CD4-positive, alpha-beta T cell (primary cell): ENCODE measurements at regions not wholly inside any gene's neighbourhood (a gene's known extent, or its start where the extent isn't known, plus 50 kb on each side); places are given as distances from the start of the nearest gene placed in this dataset.
"Not testable (repeated sequence)": the region's sequence is repeated elsewhere in the genome, so short reads cannot be mapped to it uniquely, and the experiment has no call there.

Source experiments
- ATAC-seq: fragments of 200-7000 bp; cut with Tn5 transposase; one replicate; pipeline ENCODE4 v1.10.0; 2022; ENCODE audit warnings: mild to moderate bottlenecking; ENCODE audit not compliant: poor library complexity
- CTCF ChIA-PET: fragments of 350-600 bp; sonication (Branson Sonifier 250); formaldehyde crosslinking; loops from one replicate; lab custom pipeline; 2021; ENCODE audit warnings: antibody characterized with exemption, inconsistent platforms; lab: Charles Lee
- POLR2A ChIA-PET: fragments of 350-600 bp; sonication (Branson Sonifier 250); formaldehyde crosslinking; loops from one replicate; lab custom pipeline; 2021; ENCODE audit warnings: antibody characterized with exemption, inconsistent platforms; lab: Charles Lee
- DNase-seq, 14 experiments: peaks; one replicate each; pipeline ENCODE4 v3.0.0-alpha.2; 2013 to 2020; ENCODE audit warnings: mixed read lengths in 2 of 14
- H3K27ac ChIP-seq, 2 donors: one replicate each; pipeline versions ENCODE4 v1.5.1 to v1.7.0; 2013; ENCODE audit warnings: low read length in 2 of 2, low read depth in 1 of 2, mild to moderate bottlenecking in 1 of 2
- H3K27me3 ChIP-seq, 2 experiments: 1 replicate in 1 of 2; 2 replicates in 1 of 2; pipeline versions ENCODE4 v1.6.1 to v1.7.0; 2013; ENCODE audit warnings: low read length in 2 of 2, control low read depth in 1 of 2, mild to moderate bottlenecking in 1 of 2, moderate library complexity in 1 of 2; ENCODE audit not compliant: insufficient read depth in 2 of 2, control insufficient read depth in 1 of 2
- H3K36me3 ChIP-seq: one replicate; pipeline ENCODE4 v1.6.1; 2013; ENCODE audit warnings: low read length, control low read depth; ENCODE audit not compliant: insufficient read depth
- H3K4me1 ChIP-seq: one replicate; pipeline ENCODE4 v1.6.1; 2013; ENCODE audit warnings: low read length, control low read depth; ENCODE audit not compliant: insufficient read depth
- H3K4me3 ChIP-seq: one replicate; pipeline ENCODE4 v1.5.1; 2013; ENCODE audit warnings: mild to moderate bottlenecking, low read length, moderate library complexity
- H3K9me3 ChIP-seq, 2 experiments: 1 replicate in 1 of 2; 2 replicates in 1 of 2; pipeline versions ENCODE4 v1.6.1 to v1.7.0; 2013; ENCODE audit warnings: low read length in 2 of 2, mild to moderate bottlenecking in 2 of 2, control low read depth in 1 of 2, moderate library complexity in 1 of 2; ENCODE audit not compliant: control insufficient read depth in 1 of 2, insufficient read depth in 1 of 2
- H3K27ac Mint-ChIP-seq: one replicate; pipeline ENCODE4 v1.8.0; 2020; ENCODE audit warnings: mixed read lengths
- H3K27me3 Mint-ChIP-seq: one replicate; pipeline ENCODE4 v1.8.0; 2021; ENCODE audit warnings: mixed read lengths
- H3K36me3 Mint-ChIP-seq: one replicate; pipeline ENCODE4 v1.8.0; 2021; ENCODE audit warnings: low read depth, mixed read lengths
- H3K4me1 Mint-ChIP-seq: one replicate; pipeline ENCODE4 v1.8.0; 2021; ENCODE audit warnings: low read depth, mixed read lengths
- H3K4me3 Mint-ChIP-seq: one replicate; pipeline ENCODE4 v1.8.0; 2020; ENCODE audit warnings: mild to moderate bottlenecking, mixed read lengths
- H3K9me3 Mint-ChIP-seq: one replicate; pipeline ENCODE4 v1.8.0; 2020; ENCODE audit warnings: mixed read lengths
- CTCF ChIP-seq: fragments of 200-600 bp; IDR thresholded peaks from one replicate; pipeline ENCODE4 v1.8.0; 2022; ENCODE audit warnings: antibody characterized with exemption, mild to moderate bottlenecking
- intact Hi-C, 2 experiments: fragments of 100-400 bp; cut with DNase I in 1 of 2; cut with micrococcal nuclease in 1 of 2; formaldehyde crosslinking; loops; one replicate each; pipeline versions ENCODE4 v1.15.1 to v1.9.0; 2023 to 2025; cut with DNase I, micrococcal nuclease

DNA sequence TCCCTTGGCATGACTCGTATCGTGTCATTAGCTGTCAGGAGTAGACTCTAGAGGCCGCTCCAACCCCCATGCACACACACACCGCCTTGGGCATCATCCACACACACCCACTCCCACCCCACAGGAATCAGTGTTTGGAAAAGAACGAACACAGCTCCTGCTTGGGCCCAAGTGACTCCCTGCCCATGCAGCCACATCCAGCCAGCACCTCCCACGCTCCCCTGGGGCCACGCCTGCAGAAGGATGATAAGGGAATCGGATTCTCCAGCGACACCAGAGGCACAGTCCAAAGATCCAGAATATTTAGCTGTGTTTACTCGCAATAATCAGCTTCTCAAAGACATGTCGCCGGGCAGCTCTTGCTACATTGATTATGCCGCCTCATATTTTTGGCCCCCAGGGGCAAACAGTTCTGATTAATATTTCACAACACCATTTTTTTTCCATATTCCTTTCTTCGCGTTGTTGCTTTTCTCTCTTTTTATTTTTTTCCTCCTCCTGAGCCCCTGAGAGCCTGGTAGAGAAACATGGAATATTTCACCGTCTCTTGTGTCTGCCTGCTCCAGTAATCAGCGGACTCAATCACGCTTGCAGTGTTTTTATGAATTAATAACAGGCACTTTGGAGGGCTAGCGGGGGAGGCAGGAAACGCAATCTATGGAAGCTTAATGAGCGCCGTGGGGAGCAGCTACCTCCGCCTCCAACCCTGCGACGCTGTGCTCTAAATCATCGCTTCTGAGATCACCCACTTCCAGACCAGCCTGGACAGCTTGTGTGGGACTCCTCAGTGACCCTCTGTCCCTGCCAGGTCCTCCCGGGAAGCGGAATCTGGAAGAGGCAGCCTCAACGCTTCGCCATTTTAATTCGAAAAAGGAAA lies 221.4 kb downstream of the TLE3 start:
- TF ChIP-seq CTCF, result no peak
- no peaks in the 10 kb centered on the region for H3K4me1 ChIP-seq
- ChIA-PET CTCF (no interaction called here), POLR2A (no interaction called here)
- no peak overlapping the region for H3K27ac ChIP-seq
- H3K9me3 ChIP-seq, result peaks cover 6 to 7% of the 10 kb centered on the region in 2 experiments
- no peak for DNase-seq
- no peaks in the 10 kb centered on the region for H3K36me3 ChIP-seq
- no peak for ATAC-seq
- Mint-ChIP-seq H3K4me3 (no peak overlapping the region), H3K36me3 (no peaks in the 10 kb centered on the region), H3K27me3 (no peaks in the 10 kb centered on the region), H3K27ac (no peak overlapping the region), H3K4me1 (no peaks in the 10 kb centered on the region), H3K9me3 (peaks cover 7% of the 10 kb centered on the region)
- no peaks in the 10 kb centered on the region for H3K27me3 ChIP-seq
- H3K4me3 ChIP-seq, result no peak overlapping the region
- intact Hi-C loops, result no loop called here

GRCh38 chr15:69879963-69880362 lies 217.8 kb downstream of the TLE3 start:
- intact Hi-C loops, H3K27ac Mint-ChIP-seq, H3K4me1 ChIP-seq, H3K9me3 ChIP-seq, H3K4me1 Mint-ChIP-seq, ATAC-seq, H3K36me3 Mint-ChIP-seq, H3K27me3 ChIP-seq, CTCF ChIA-PET, POLR2A ChIA-PET, H3K4me3 Mint-ChIP-seq, H3K36me3 ChIP-seq, DNase-seq, H3K9me3 Mint-ChIP-seq, H3K27me3 Mint-ChIP-seq, H3K27ac ChIP-seq, H3K4me3 ChIP-seq: not testable (repeated sequence)

DNA sequence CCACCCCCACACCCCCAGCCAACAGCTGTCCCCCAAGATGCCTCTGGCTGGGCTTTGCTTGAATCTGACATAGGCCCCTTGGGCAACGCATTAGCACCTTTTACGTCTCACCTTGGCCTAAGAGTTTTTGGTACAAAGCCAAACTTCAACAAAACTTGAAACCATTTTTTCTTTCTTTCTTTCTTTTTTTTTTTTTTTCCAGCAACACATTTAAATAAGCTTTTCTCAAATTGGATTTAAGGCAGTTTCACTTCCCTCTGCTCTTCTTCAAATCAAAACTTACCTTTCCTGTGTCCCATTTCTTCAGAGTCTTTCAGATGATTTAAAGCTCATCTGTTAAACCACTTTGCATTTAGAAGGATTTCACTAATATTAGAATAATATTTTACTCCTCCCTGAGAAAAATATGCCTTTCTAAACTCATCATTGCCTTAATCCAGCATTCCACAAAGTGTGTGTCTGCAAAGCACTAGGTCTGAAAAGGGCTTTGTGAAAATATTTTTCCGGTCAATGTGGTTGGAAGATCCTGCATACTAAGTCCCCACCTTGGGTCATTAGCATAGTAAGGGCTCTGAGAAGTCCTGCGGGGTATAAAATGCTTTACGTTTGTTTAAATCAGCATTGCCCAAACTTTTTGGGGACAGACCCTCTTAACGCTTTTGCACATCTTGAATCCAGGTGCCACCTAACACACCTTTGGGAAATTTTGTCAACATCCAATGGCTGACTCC lies 217.0 kb downstream of the TLE3 start:
- no peaks in the 10 kb centered on the region for H3K27me3 ChIP-seq
- H3K36me3 ChIP-seq, result no peaks in the 10 kb centered on the region
- ChIA-PET POLR2A (no interaction called here), CTCF (no interaction called here)
- no peaks in the 10 kb centered on the region for H3K36me3 Mint-ChIP-seq
- H3K27ac ChIP-seq, result no peak overlapping the region
- H3K4me3 ChIP-seq, result no peak overlapping the region
- intact Hi-C loops, result no loop called here
- H3K27ac Mint-ChIP-seq, result no peak overlapping the region
- DNase-seq (no peak), ATAC-seq (no peak)
- H3K4me1 Mint-ChIP-seq, result no peaks in the 10 kb centered on the region
- no peaks in the 10 kb centered on the region for H3K4me1 ChIP-seq
- no peak overlapping the region for H3K4me3 Mint-ChIP-seq
- no peak for TF ChIP-seq CTCF
- no peaks in the 10 kb centered on the region for H3K27me3 Mint-ChIP-seq
- H3K9me3 Mint-ChIP-seq, result no peaks in the 10 kb centered on the region
- no peaks in the 10 kb centered on the region for H3K9me3 ChIP-seq
